ENCODE measurements at regions not wholly inside any gene's neighbourhood (a gene's known extent, or its start where the extent isn't known, plus 50 kb on each side); places are given as distances from the start of the nearest gene placed in this dataset.

GRCh38 chr12:15033029-15033428, 60.2 kb downstream of the PDE6H start:
- no peak for DNase-seq (ENCODE audit: low read depth)

- no peak for DNase-seq (ENCODE audit: low read depth)
These were observed 60.8 kb downstream of the PDE6H start for GRCh38 chr12:15033641-15034040.

- DNase-seq (ENCODE audit: low read depth), result no peak
These were observed 62.3 kb downstream of the PDE6H start for GRCh38 chr12:15035185-15035584.

GRCh38 chr12:15037091-15037687, 64.3 kb downstream of the PDE6H start:
- DNase-seq (ENCODE audit: low read depth), result no peak

- DNase-seq (ENCODE audit: low read depth), result no peak
These were observed 65.3 kb downstream of the PDE6H start for GRCh38 chr12:15038137-15038536.

- DNase-seq (ENCODE audit: low read depth), result peak; percentile 35
These were observed 71.6 kb downstream of the PDE6H start for GRCh38 chr12:15044471-15044870.

- no peak for DNase-seq (ENCODE audit: low read depth)
These were observed 72.6 kb downstream of the PDE6H start for GRCh38 chr12:15045451-15045850.

GRCh38 chr12:15047611-15048010, 74.8 kb downstream of the PDE6H start:
- no peak for DNase-seq (ENCODE audit: low read depth)

GRCh38 chr12:15049461-15050153, 76.8 kb downstream of the PDE6H start:
- DNase-seq (ENCODE audit: low read depth), result no peak

GRCh38 chr12:15050659-15051058, 77.8 kb downstream of the PDE6H start:
- DNase-seq (ENCODE audit: low read depth), result no peak

- DNase-seq (ENCODE audit: low read depth), result no peak
These were observed 79.8 kb downstream of the PDE6H start for GRCh38 chr12:15052691-15053090.

GRCh38 chr12:15056218-15056617, 83.4 kb downstream of the PDE6H start:
- DNase-seq (ENCODE audit: low read depth), result no peak
